H1 (cell line): ENCODE measurements at regions not wholly inside any gene's neighbourhood (a gene's known extent, or its start where the extent isn't known, plus 50 kb on each side); places are given as distances from the start of the nearest gene placed in this dataset.

Experiments used
- CTCF ChIA-PET: fragments of 300-600 bp; sonication (Branson Sonifier 250); formaldehyde crosslinking; loops from one replicate; lab custom pipeline; 2021; ENCODE audit not compliant: partially characterized antibody; lab: Charles Lee
- POLR2A ChIA-PET: fragments of 300-600 bp; sonication (Branson Sonifier 250); formaldehyde crosslinking; loops from one replicate; lab custom pipeline; 2021; ENCODE audit warnings: inconsistent platforms; ENCODE audit not compliant: partially characterized antibody; lab: Charles Lee
- DNase-seq, 2 experiments: peaks; one replicate each; pipeline versions ENCODE4 v3.0.0 to v3.0.0-alpha.2; 2010 to 2022; ENCODE audit warnings: low spot score in 2 of 2, low read depth in 1 of 2, mixed read lengths in 1 of 2
- FAIRE-seq: peaks from 2 replicates; lab custom pipeline; 2011; peaks lifted over from hg19 to GRCh38; lab: Jason Lieb, UNC
- H2AFZ ChIP-seq: 2 replicates; pipeline ENCODE4 v1.8.1; 2012; ENCODE audit warnings: low read length, inconsistent platforms
- H2AK5ac ChIP-seq: 2 replicates; pipeline ENCODE4 v1.6.1; 2013; ENCODE audit warnings: low read depth, low read length
- H2BK120ac ChIP-seq: replicated peaks from 2 replicates; pipeline ENCODE3; 2013; ENCODE audit warnings: low read depth, low read length, inconsistent platforms
- H2BK12ac ChIP-seq: 2 replicates; pipeline ENCODE4 v1.6.1; 2013; ENCODE audit warnings: low read depth, low read length
- H2BK15ac ChIP-seq: 2 replicates; pipeline ENCODE4 v1.6.1; 2013; ENCODE audit warnings: low read length
- H2BK20ac ChIP-seq: 2 replicates; pipeline ENCODE4 v1.6.1; 2013; ENCODE audit warnings: low read length
- H2BK5ac ChIP-seq: 2 replicates; pipeline ENCODE4 v1.6.1; 2013; ENCODE audit warnings: low read depth, low read length
- H3K14ac ChIP-seq: 2 replicates; pipeline ENCODE4 v1.6.1; 2013; ENCODE audit warnings: inconsistent platforms; ENCODE audit not compliant: insufficient read length
- H3K18ac ChIP-seq: 2 replicates; pipeline ENCODE4 v1.6.1; 2013; ENCODE audit warnings: low read length; ENCODE audit errors: extremely low read depth
- H3K23ac ChIP-seq: 2 replicates; pipeline ENCODE4 v1.6.1; 2013; ENCODE audit warnings: inconsistent platforms; ENCODE audit not compliant: insufficient read length
- H3K23me2 ChIP-seq: 2 replicates; pipeline ENCODE4 v1.6.1; 2013; ENCODE audit warnings: low read depth, low read length
- H3K27ac ChIP-seq: 2 replicates; pipeline ENCODE4 v1.6.1; 2011; ENCODE audit warnings: low read depth, low read length, inconsistent platforms
- H3K27me3 ChIP-seq, 4 experiments: replicated peaks in 1 of 4; 1 replicate in 1 of 4; 2 replicates in 3 of 4; pipeline versions ENCODE4 v1.6.1 to v1.8.1; 2011 to 2013; ENCODE audit warnings: low read length in 3 of 4, mild to moderate bottlenecking in 3 of 4, inconsistent platforms in 2 of 4, mixed read lengths in 2 of 4, moderate library complexity in 1 of 4; ENCODE audit not compliant: control insufficient read depth in 3 of 4, insufficient read depth in 3 of 4; ENCODE audit errors: extremely low read depth in 1 of 4
- H3K36me3 ChIP-seq, 4 experiments: 2 replicates each; pipeline versions ENCODE4 v1.6.1 to v1.8.1; 2011 to 2013; ENCODE audit warnings: mild to moderate bottlenecking in 4 of 4, low read length in 3 of 4, moderate library complexity in 2 of 4, control low read depth in 1 of 4, inconsistent platforms in 1 of 4; ENCODE audit not compliant: insufficient read depth in 4 of 4, control insufficient read depth in 2 of 4
- H3K4ac ChIP-seq: replicated peaks from 2 replicates; pipeline ENCODE3; 2013; ENCODE audit warnings: low read length, low read depth, mixed read lengths, inconsistent platforms; ENCODE audit not compliant: insufficient read length
- H3K4me1 ChIP-seq, 4 experiments: replicated peaks in 1 of 4; 1 replicate in 1 of 4; 2 replicates in 3 of 4; pipeline versions ENCODE4 v1.6.1 to v1.8.1; 2011 to 2013; ENCODE audit warnings: low read length in 3 of 4, inconsistent platforms in 2 of 4, mixed read lengths in 1 of 4; ENCODE audit not compliant: insufficient read depth in 4 of 4, control insufficient read depth in 3 of 4
- H3K4me2 ChIP-seq, 2 experiments: 2 replicates each; pipeline versions ENCODE4 v1.6.1 to v1.8.1; 2011 to 2013; ENCODE audit warnings: low read depth in 2 of 2, low read length in 2 of 2, control low read depth in 1 of 2, inconsistent platforms in 1 of 2, mild to moderate bottlenecking in 1 of 2; ENCODE audit not compliant: insufficient read depth in 1 of 2
- H3K4me3 ChIP-seq, 4 experiments: fragments of 200-600, 300-600 bp in 1 of 4; sonication (generic), shearing (Covaris generic), sonication (Bioruptor Twin) in 1 of 4; 2 replicates each; pipeline versions ENCODE4 v1.5.1 to v1.8.1; 2011 to 2016; ENCODE audit warnings: low read length in 4 of 4, low read depth in 3 of 4, control low read depth in 2 of 4, inconsistent platforms in 2 of 4, mild to moderate bottlenecking in 2 of 4, mixed read lengths in 1 of 4, moderate library complexity in 1 of 4; ENCODE audit not compliant: insufficient read depth in 2 of 4; ENCODE audit errors: extremely low read depth in 1 of 4
- H3K56ac ChIP-seq: replicated peaks from 2 replicates; pipeline ENCODE3; 2013; ENCODE audit warnings: low read depth, mild to moderate bottlenecking, mixed read lengths, low read length, inconsistent platforms; ENCODE audit not compliant: insufficient read length
- H3K79me1 ChIP-seq: 2 replicates; pipeline ENCODE4 v1.6.1; 2013; ENCODE audit warnings: low read depth, low read length, control low read depth
- H3K79me2 ChIP-seq, 2 experiments: 2 replicates each; pipeline versions ENCODE4 v1.6.1 to v1.8.1; 2012 to 2013; ENCODE audit warnings: low read length in 2 of 2, mild to moderate bottlenecking in 2 of 2, inconsistent platforms in 1 of 2; ENCODE audit not compliant: insufficient read depth in 2 of 2, control insufficient read depth in 1 of 2
- H3K9ac ChIP-seq, 4 experiments: replicated peaks in 1 of 4; 1 replicate in 1 of 4; 2 replicates in 3 of 4; pipeline versions ENCODE4 v1.6.1 to v1.8.1; 2011 to 2013; ENCODE audit warnings: low read depth in 3 of 4, low read length in 3 of 4, control low read depth in 2 of 4, mild to moderate bottlenecking in 2 of 4, moderate library complexity in 2 of 4, inconsistent platforms in 1 of 4; ENCODE audit errors: extremely low read depth in 1 of 4
- H3K9me3 ChIP-seq, 2 experiments: 2 replicates each; pipeline versions ENCODE4 v1.6.1 to v1.8.1; 2012 to 2013; ENCODE audit warnings: mild to moderate bottlenecking in 2 of 2, moderate library complexity in 2 of 2, control low read depth in 1 of 2, inconsistent platforms in 1 of 2, low read depth in 1 of 2, low read length in 1 of 2, mixed read lengths in 1 of 2; ENCODE audit not compliant: insufficient read depth in 2 of 2
- H4K20me1 ChIP-seq, 2 experiments: replicated peaks in 1 of 2; 2 replicates each; pipeline versions ENCODE3 to v1.8.1; 2011 to 2013; ENCODE audit warnings: inconsistent platforms in 2 of 2, low read length in 2 of 2, mild to moderate bottlenecking in 1 of 2; ENCODE audit not compliant: insufficient read depth in 2 of 2, control insufficient read depth in 1 of 2
- H4K5ac ChIP-seq: 2 replicates; pipeline ENCODE4 v1.6.1; 2013; ENCODE audit warnings: low read length, low read depth, mixed read lengths, inconsistent platforms; ENCODE audit not compliant: insufficient read length
- H4K8ac ChIP-seq: 2 replicates; pipeline ENCODE4 v1.8.0; 2013; ENCODE audit warnings: mild to moderate bottlenecking, moderate library complexity, low read length, inconsistent platforms; ENCODE audit not compliant: insufficient read depth; ENCODE audit errors: extremely low read depth
- H4K91ac ChIP-seq: replicated peaks from 2 replicates; pipeline ENCODE3; 2013; ENCODE audit warnings: low read length, mixed read lengths, inconsistent platforms; ENCODE audit not compliant: insufficient read length
- BCL11A ChIP-seq, 2 experiments: IDR thresholded peaks; one replicate each; pipeline ENCODE4 v1.6.1; 2011; ENCODE audit warnings: low read depth in 2 of 2, low read length in 2 of 2, mild to moderate bottlenecking in 2 of 2
- CBX8 ChIP-seq: fragments of 300-800, 300-1000 bp; sonication (generic); IDR thresholded peaks from 2 replicates; pipeline ENCODE4 v1.7.1; 2016; ENCODE audit warnings: low read depth, low read length, borderline replicate concordance
- PHF8 ChIP-seq: fragments of 200-600 bp; sonication (generic); conservative IDR thresholded peaks from 2 replicates; pipeline ENCODE4 v1.7.1; 2012; ENCODE audit warnings: low read depth, mild to moderate bottlenecking, inconsistent platforms, low read length, moderate library complexity
- POU5F1 ChIP-seq: IDR thresholded peaks from 2 replicates; pipeline ENCODE4 v1.6.1; 2011; ENCODE audit warnings: low read depth, mild to moderate bottlenecking, low read length, moderate library complexity
- RNF2 ChIP-seq: fragments of 200-900, 300-1000 bp; sonication (generic); IDR thresholded peaks from 2 replicates; pipeline ENCODE4 v1.7.1; 2016; ENCODE audit warnings: borderline replicate concordance, low read depth, mild to moderate bottlenecking, antibody characterized with exemption, low read length; ENCODE audit not compliant: poor library complexity, severe bottlenecking; ENCODE audit errors: missing control alignments
- TAF7 ChIP-seq: optimal IDR thresholded peaks from 2 replicates; pipeline ENCODE3; 2011; ENCODE audit warnings: low read depth, mild to moderate bottlenecking, inconsistent platforms, low read length, moderate library complexity, borderline replicate concordance
- WGBS, 2 experiments: shearing (Covaris generic) in 1 of 2; methylation state at CpG; one replicate each; pipeline versions ENCODE4 v1.1.6 to v1.1.7; 2013 to 2015; ENCODE audit warnings: low lambda C conversion rate in 2 of 2, mixed read lengths in 2 of 2, inconsistent platforms in 1 of 2, low coverage in 1 of 2, missing lambda C conversion rate in 1 of 2; ENCODE audit not compliant: insufficient replicate concordance in 2 of 2, insufficient coverage in 1 of 2, insufficient read length in 1 of 2; ENCODE audit errors: extremely low coverage in 1 of 2, missing lambda C conversion rate in 1 of 2; 5-methylcytosine and 5-hydroxymethylcytosine counted together

- Histone ChIP-seq H3K4ac (no peak overlapping the region), H3K9ac (no peak overlapping the region), H3K36me3 (no peaks in the 10 kb centered on the region), H4K8ac (no peak overlapping the region), H3K79me1 (no peaks in the 10 kb centered on the region), H4K91ac (no peak overlapping the region), H2BK15ac (no peak overlapping the region), H3K79me2 (no peaks in the 10 kb centered on the region), H3K9me3 (no peaks in the 10 kb centered on the region), H3K4me1 (peaks cover 0 to 5% (median 0%) of the 10 kb centered on the region in 4 experiments; a peak in 1 of 7 replicates), H3K23ac (no peak overlapping the region), H4K5ac (no peak overlapping the region), H3K27ac (no peak overlapping the region), H3K23me2 (no peaks in the 10 kb centered on the region), H3K14ac (no peak overlapping the region), H3K27me3 (no peaks in the 10 kb centered on the region), H3K4me3 (no peak overlapping the region), H3K18ac (no peak overlapping the region), H3K56ac (no peak overlapping the region), H2BK20ac (no peak overlapping the region), H2BK12ac (no peak overlapping the region), H3K4me2 (no peak overlapping the region), H2BK120ac (no peak overlapping the region), H2BK5ac (no peak overlapping the region), H4K20me1 (no peaks in the 10 kb centered on the region), H2AFZ (no peak overlapping the region), H2AK5ac (no peak overlapping the region)
- POLR2A ChIA-PET, result no interaction called here
- 60% methylated on average over 1 of the region's 1 CpG; no CpG with 5 or more reads in 1 of the 2 experiments for WGBS, 2 experiments
- CTCF ChIA-PET, result no interaction called here
- DNase-seq (no peak), FAIRE-seq (no peak)
- TF ChIP-seq BCL11A (IDR thresholded peaks at IDR 0.05; ENCODE audit: low read depth in 2 of 2, low read length in 2 of 2) (no peak), TAF7 (no peak), CBX8 (no peak), RNF2 (no peak), POU5F1 (no peak), PHF8 (no peak)
Observed at GRCh38 chr1:74856174-74856573, 123.2 kb downstream of the TYW3 start.
